WTC11 (cell line): ENCODE measurements at regions not wholly inside any gene's neighbourhood (a gene's known extent, or its start where the extent isn't known, plus 50 kb on each side); places are given as distances from the start of the nearest gene placed in this dataset.

Experiments used
- ATAC-seq: fragments of 200-7000 bp; cut with Tn5 transposase; 2 replicates; pipeline ENCODE4 v1.10.0; 2021; ENCODE audit warnings: mild to moderate bottlenecking, moderate library complexity
- CTCF ChIA-PET: fragments of 300-600 bp; sonication (Branson Sonifier 250); formaldehyde crosslinking; loops from one replicate; lab custom pipeline; 2021; ENCODE audit warnings: antibody characterized with exemption; lab: Charles Lee
- POLR2A ChIA-PET: fragments of 350-600 bp; sonication (Branson Sonifier 250); formaldehyde crosslinking; loops from one replicate; lab custom pipeline; 2021; ENCODE audit warnings: antibody characterized with exemption; lab: Charles Lee
- DNase-seq: peaks from one replicate; pipeline ENCODE4 v3.0.0; 2021; ENCODE audit warnings: low spot score
- H3K27ac Mint-ChIP-seq: 2 replicates; pipeline ENCODE4 v1.8.0; 2021; ENCODE audit warnings: mixed read lengths
- H3K27me3 Mint-ChIP-seq: 2 replicates; pipeline ENCODE4 v1.8.0; 2021; ENCODE audit warnings: low read depth, mild to moderate bottlenecking, moderate library complexity, mixed read lengths
- H3K36me3 Mint-ChIP-seq: 2 replicates; pipeline ENCODE4 v1.8.0; 2021; ENCODE audit warnings: mixed read lengths
- H3K4me1 Mint-ChIP-seq: 2 replicates; pipeline ENCODE4 v1.8.0; 2022; ENCODE audit warnings: mixed read lengths
- H3K4me3 Mint-ChIP-seq: 2 replicates; pipeline ENCODE4 v1.8.0; 2021; ENCODE audit warnings: mild to moderate bottlenecking, moderate library complexity, mixed read lengths
- H3K9me3 Mint-ChIP-seq: 2 replicates; pipeline ENCODE4 v1.8.0; 2021; ENCODE audit warnings: mixed read lengths
- ATF6 ChIP-seq: sonication (generic); formaldehyde crosslinking; IDR thresholded peaks from 2 replicates; pipeline ENCODE4 v1.8.1; 2023; ENCODE audit warnings: mild to moderate bottlenecking, missing genetic modification reagents
- E2F5 ChIP-seq: sonication (generic); formaldehyde crosslinking; IDR thresholded peaks from 2 replicates; pipeline ENCODE4 v1.8.1; 2022; ENCODE audit warnings: mild to moderate bottlenecking, moderate library complexity, missing genetic modification reagents
- ELF4 ChIP-seq: sonication (generic); formaldehyde crosslinking; IDR thresholded peaks from 2 replicates; pipeline ENCODE4 v1.8.1; 2022; ENCODE audit warnings: low read depth, mild to moderate bottlenecking, moderate library complexity, missing genetic modification reagents
- ESRRA ChIP-seq: sonication (generic); formaldehyde crosslinking; IDR thresholded peaks from 2 replicates; pipeline ENCODE4 v1.8.1; 2022; ENCODE audit warnings: mild to moderate bottlenecking, missing genetic modification reagents, borderline replicate concordance
- ETV6 ChIP-seq: sonication (generic); formaldehyde crosslinking; IDR thresholded peaks from 2 replicates; pipeline ENCODE4 v1.8.1; 2022; ENCODE audit warnings: mild to moderate bottlenecking, missing genetic modification reagents
- FOXP4 ChIP-seq: sonication (generic); formaldehyde crosslinking; IDR thresholded peaks from 2 replicates; pipeline ENCODE4 v1.8.0; 2022; ENCODE audit warnings: mild to moderate bottlenecking, missing genetic modification reagents
- GABPB1 ChIP-seq: sonication (generic); formaldehyde crosslinking; IDR thresholded peaks from 2 replicates; pipeline ENCODE4 v1.8.1; 2023; ENCODE audit warnings: mild to moderate bottlenecking, missing genetic modification reagents
- JAZF1 ChIP-seq: fragments of 250-450 bp; sonication (Bioruptor Pico); IDR thresholded peaks from 2 replicates; pipeline ENCODE4 v1.9.0; 2021; ENCODE audit warnings: moderate library complexity, mild to moderate bottlenecking, inconsistent platforms
- KAT7 ChIP-seq: sonication (generic); formaldehyde crosslinking; IDR thresholded peaks from 2 replicates; pipeline ENCODE4 v1.8.1; 2023; ENCODE audit warnings: missing genetic modification reagents, mild to moderate bottlenecking, borderline replicate concordance
- MLX ChIP-seq: sonication (generic); formaldehyde crosslinking; IDR thresholded peaks from 2 replicates; pipeline ENCODE4 v1.8.1; 2023; ENCODE audit warnings: mild to moderate bottlenecking, missing genetic modification reagents, moderate library complexity
- NR1H2 ChIP-seq: sonication (generic); formaldehyde crosslinking; IDR thresholded peaks from 2 replicates; pipeline ENCODE4 v1.9.0; 2021; ENCODE audit warnings: mild to moderate bottlenecking, moderate library complexity, missing genetic modification reagents
- NR2C2 ChIP-seq: sonication (generic); formaldehyde crosslinking; IDR thresholded peaks from 2 replicates; pipeline ENCODE4 v1.8.0; 2022; ENCODE audit warnings: mild to moderate bottlenecking, missing genetic modification reagents
- NR3C1 ChIP-seq: sonication (generic); formaldehyde crosslinking; conservative IDR thresholded peaks from 2 replicates; pipeline ENCODE4 v1.8.1; 2023; ENCODE audit warnings: low read depth, mild to moderate bottlenecking, missing genetic modification reagents
- PRRX2 ChIP-seq: fragments of 250-450 bp; sonication (Bioruptor Pico); IDR thresholded peaks from 2 replicates; pipeline ENCODE4 v1.8.0; 2021; ENCODE audit warnings: mild to moderate bottlenecking
- SMAD3 ChIP-seq: sonication (generic); formaldehyde crosslinking; IDR thresholded peaks from 2 replicates; pipeline ENCODE4 v1.8.0; 2022; ENCODE audit warnings: missing genetic modification reagents, mild to moderate bottlenecking, borderline replicate concordance
- SMAD4 ChIP-seq: sonication (generic); formaldehyde crosslinking; IDR thresholded peaks from 2 replicates; pipeline ENCODE4 v1.8.0; 2022; ENCODE audit warnings: mild to moderate bottlenecking, missing genetic modification reagents
- ZBTB43 ChIP-seq: sonication (generic); formaldehyde crosslinking; IDR thresholded peaks from 2 replicates; pipeline ENCODE4 v1.8.1; 2023; ENCODE audit warnings: mild to moderate bottlenecking, missing genetic modification reagents
- ZMAT4 ChIP-seq: fragments of 250-450 bp; sonication (Bioruptor Pico); IDR thresholded peaks from 2 replicates; pipeline ENCODE4 v1.9.0; 2021; ENCODE audit warnings: mild to moderate bottlenecking
- ZNF121 ChIP-seq: sonication (generic); formaldehyde crosslinking; IDR thresholded peaks from 2 replicates; pipeline ENCODE4 v1.8.0; 2023; ENCODE audit warnings: missing genetic modification reagents
- ZNF317 ChIP-seq: sonication (generic); formaldehyde crosslinking; IDR thresholded peaks from 2 replicates; pipeline ENCODE4 v1.8.1; 2023; ENCODE audit warnings: low read depth, mild to moderate bottlenecking, moderate library complexity, missing genetic modification reagents, borderline replicate concordance
- ZNF416 ChIP-seq: fragments of 250-450 bp; sonication (Bioruptor Pico); IDR thresholded peaks from 2 replicates; pipeline ENCODE4 v1.9.0; 2021; ENCODE audit warnings: mild to moderate bottlenecking, inconsistent platforms
- ZNF423 ChIP-seq: fragments of 250-450 bp; sonication (Bioruptor Pico); IDR thresholded peaks from 2 replicates; pipeline ENCODE4 v2.1.2; 2022; ENCODE audit warnings: mild to moderate bottlenecking, moderate library complexity
- ZSCAN18 ChIP-seq: fragments of 250-450 bp; sonication (Bioruptor Pico); IDR thresholded peaks from 2 replicates; pipeline ENCODE4 v2.1.2; 2022; ENCODE audit warnings: mild to moderate bottlenecking, moderate library complexity

GRCh38 chr13:111852725-111853518 is 214.0 kb upstream of the SOX1 start:
- CTCF ChIA-PET = no interaction called here
- peaks cover 8% of the 10 kb centered on the region for H3K36me3 Mint-ChIP-seq
- H3K4me3 Mint-ChIP-seq = no peak overlapping the region
- DNase-seq (no peak), ATAC-seq (no peak)
- POLR2A ChIA-PET = no interaction called here
- H3K4me1 Mint-ChIP-seq = peaks cover 45% of the 10 kb centered on the region
- peaks cover 8% of the 10 kb centered on the region for H3K9me3 Mint-ChIP-seq
- H3K27me3 Mint-ChIP-seq = no peaks in the 10 kb centered on the region
- no peak overlapping the region for H3K27ac Mint-ChIP-seq
- no peak for TF ChIP-seq ZNF416
- TF ChIP-seq ZNF423 (CRISPR knock-in tag) = no peak
- TF ChIP-seq SMAD4 = no peak
- TF ChIP-seq ETV6 = no peak
- no peak for TF ChIP-seq ZNF317 (CRISPR knock-in tag)

GRCh38 chr13:111853721-111854120 is 213.2 kb upstream of the SOX1 start:
- ChIA-PET POLR2A (no interaction called here), CTCF (interaction anchor here (1.1 kb wide), 1 partner anchor 1631 kb away, joined by 3 read pairs; no protein-coding TSS in a partner anchor)
- 0 out of 2 replicates have a peak overlapping the region, but pooled peaks have one; percentile 8 for H3K27ac Mint-ChIP-seq
- DNase-seq = no peak
- peaks cover under 1% of the 10 kb centered on the region for H3K9me3 Mint-ChIP-seq
- no peaks in the 10 kb centered on the region for H3K27me3 Mint-ChIP-seq
- H3K4me3 Mint-ChIP-seq = no peak overlapping the region
- peaks cover 44% of the 10 kb centered on the region for H3K4me1 Mint-ChIP-seq
- no peak for ATAC-seq
- no peak for TF ChIP-seq SMAD3
- TF ChIP-seq JAZF1 = no peak
- TF ChIP-seq ZMAT4 = no peak
- no peak for TF ChIP-seq NR2C2 (CRISPR knock-in tag)
- no peaks in the 10 kb centered on the region for H3K36me3 Mint-ChIP-seq

- no peak overlapping the region for H3K27ac Mint-ChIP-seq
- DNase-seq (no peak), ATAC-seq (no peak)
- no peak overlapping the region for H3K4me3 Mint-ChIP-seq
- no peaks in the 10 kb centered on the region for H3K36me3 Mint-ChIP-seq
- ChIA-PET CTCF (interaction anchor here (1.1 kb wide), 1 partner anchor 1632 kb away, joined by 3 read pairs; no protein-coding TSS in a partner anchor), POLR2A (interaction anchor here (0.6 kb wide), 1 partner anchor 696 kb away, joined by 6 read pairs; no protein-coding TSS in a partner anchor)
- H3K27me3 Mint-ChIP-seq = no peaks in the 10 kb centered on the region
- no peaks in the 10 kb centered on the region for H3K9me3 Mint-ChIP-seq
- peaks cover 47% of the 10 kb centered on the region for H3K4me1 Mint-ChIP-seq
- no peak for TF ChIP-seq NR3C1
- TF ChIP-seq ZNF121 (CRISPR knock-in tag) = no peak
- no peak for TF ChIP-seq GABPB1 (CRISPR knock-in tag)
- no peak for TF ChIP-seq ELF4 (CRISPR knock-in tag)
- TF ChIP-seq KAT7 = no peak
- no peak for TF ChIP-seq ZNF416
- no peak for TF ChIP-seq PRRX2
- TF ChIP-seq NR1H2 = no peak
- TF ChIP-seq ESRRA (CRISPR knock-in tag) = no peak
- TF ChIP-seq FOXP4 (CRISPR knock-in tag) = no peak
- TF ChIP-seq ZBTB43 (CRISPR knock-in tag) = no peak
- TF ChIP-seq SMAD3 = no peak
- no peak for TF ChIP-seq E2F5
- TF ChIP-seq MLX (CRISPR knock-in tag) = no peak
- TF ChIP-seq ATF6 = no peak
- TF ChIP-seq ZSCAN18 (CRISPR knock-in tag) = no peak
Measured at GRCh38 chr13:111854403-111854802, 212.5 kb upstream of the SOX1 start.
